ENCODE measurements at regions not wholly inside any gene's neighbourhood (a gene's known extent, or its start where the extent isn't known, plus 50 kb on each side); places are given as distances from the start of the nearest gene placed in this dataset.

DNA sequence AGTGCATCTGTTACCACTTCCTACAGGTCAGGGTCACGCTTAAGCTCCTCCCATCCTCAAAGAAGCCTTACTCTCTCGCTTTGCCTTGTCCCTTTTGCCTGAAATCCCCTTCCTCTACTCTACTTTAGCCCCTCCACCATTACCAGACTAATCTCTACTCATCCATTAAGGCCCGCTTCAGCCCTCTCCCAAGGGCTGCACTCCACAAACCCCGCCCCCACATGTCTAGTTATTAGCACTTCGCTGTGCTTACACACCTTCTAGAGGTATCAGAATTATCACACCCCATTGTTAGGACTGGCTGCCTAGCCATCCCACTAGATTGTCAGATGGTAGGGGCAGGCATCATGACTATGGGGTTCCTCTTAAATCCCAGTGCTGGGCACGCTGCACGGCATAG, 565.7 kb upstream of the WWC1 start:
- TF ChIP-seq EZH2 (conservative IDR thresholded peaks at IDR 0.05; ENCODE audit: low read depth, low read length) (no peak), ZNF772 (CRISPR knock-in tag; IDR thresholded peaks at IDR 0.05) (no peak), ZFY (CRISPR knock-in tag; IDR thresholded peaks at IDR 0.05) (no peak), RFX5 (IDR thresholded peaks at IDR 0.05; ENCODE audit: low read depth, low read length) (no peak), TBP (CRISPR knock-in tag; IDR thresholded peaks at IDR 0.05) (no peak), KLF13 (CRISPR knock-in tag; IDR thresholded peaks at IDR 0.05) (no peak), MAFF (IDR thresholded peaks at IDR 0.05; ENCODE audit: low read depth, low read length) (no peak)
- TF ChIP-seq, protein P1, sequence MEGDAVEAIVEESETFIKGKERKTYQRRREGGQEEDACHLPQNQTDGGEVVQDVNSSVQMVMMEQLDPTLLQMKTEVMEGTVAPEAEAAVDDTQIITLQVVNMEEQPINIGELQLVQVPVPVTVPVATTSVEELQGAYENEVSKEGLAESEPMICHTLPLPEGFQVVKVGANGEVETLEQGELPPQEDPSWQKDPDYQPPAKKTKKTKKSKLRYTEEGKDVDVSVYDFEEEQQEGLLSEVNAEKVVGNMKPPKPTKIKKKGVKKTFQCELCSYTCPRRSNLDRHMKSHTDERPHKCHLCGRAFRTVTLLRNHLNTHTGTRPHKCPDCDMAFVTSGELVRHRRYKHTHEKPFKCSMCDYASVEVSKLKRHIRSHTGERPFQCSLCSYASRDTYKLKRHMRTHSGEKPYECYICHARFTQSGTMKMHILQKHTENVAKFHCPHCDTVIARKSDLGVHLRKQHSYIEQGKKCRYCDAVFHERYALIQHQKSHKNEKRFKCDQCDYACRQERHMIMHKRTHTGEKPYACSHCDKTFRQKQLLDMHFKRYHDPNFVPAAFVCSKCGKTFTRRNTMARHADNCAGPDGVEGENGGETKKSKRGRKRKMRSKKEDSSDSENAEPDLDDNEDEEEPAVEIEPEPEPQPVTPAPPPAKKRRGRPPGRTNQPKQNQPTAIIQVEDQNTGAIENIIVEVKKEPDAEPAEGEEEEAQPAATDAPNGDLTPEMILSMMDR (CRISPR knock-in tag; IDR thresholded peaks at IDR 0.05), result no peak
